HG03139 (cell line): ENCODE measurements at regions not wholly inside any gene's neighbourhood (a gene's known extent, or its start where the extent isn't known, plus 50 kb on each side); places are given as distances from the start of the nearest gene placed in this dataset.
"Not testable (repeated sequence)": the region's sequence is repeated elsewhere in the genome, so short reads cannot be mapped to it uniquely, and the experiment has no call there.

Source experiments
- ATAC-seq: cut with Tn5 transposase; IDR thresholded peaks from one replicate; pipeline ENCODE4 v1.9.1; 2021; ENCODE audit not compliant: unreplicated experiment

GRCh38 chr5:115439042-115439441 lies 105.5 kb downstream of the FEM1C start:
- ATAC-seq = no peak

- no peak for ATAC-seq
Measured at GRCh38 chr5:115435778-115436712, 108.5 kb downstream of the FEM1C start.

GRCh38 chr5:115435065-115435777 lies 109.4 kb downstream of the FEM1C start:
- no peak for ATAC-seq

GRCh38 chr5:115433918-115434317 lies 110.7 kb downstream of the FEM1C start:
- no peak for ATAC-seq

- no peak for ATAC-seq
Measured at GRCh38 chr5:115432691-115433090, 111.9 kb downstream of the FEM1C start.

- ATAC-seq = no peak
Measured at GRCh38 chr5:115431116-115431515, 113.5 kb downstream of the FEM1C start.

- ATAC-seq = no peak
Measured at GRCh38 chr5:115430374-115430773, 114.2 kb downstream of the FEM1C start.

GRCh38 chr5:115429345-115429940 lies 115.1 kb downstream of the FEM1C start:
- ATAC-seq = no peak

GRCh38 chr5:115428676-115429075 lies 115.9 kb downstream of the FEM1C start:
- ATAC-seq = no peak

- no peak for ATAC-seq
Measured at GRCh38 chr5:115428248-115428647, 116.3 kb downstream of the FEM1C start.

- no peak for ATAC-seq
Measured at GRCh38 chr5:115424446-115424845, 120.1 kb downstream of the FEM1C start.

- ATAC-seq = no peak
Measured at GRCh38 chr5:115424030-115424429, 120.5 kb downstream of the FEM1C start.

GRCh38 chr5:115423541-115423940 lies 121.0 kb downstream of the FEM1C start:
- no peak for ATAC-seq

GRCh38 chr5:115423051-115423450 lies 121.5 kb downstream of the FEM1C start:
- ATAC-seq = no peak

GRCh38 chr5:115420812-115421211 lies 123.8 kb downstream of the FEM1C start:
- not testable (repeated sequence) for ATAC-seq

GRCh38 chr5:115419846-115420585 lies 123.6 kb upstream of the CCDC112 start:
- no peak for ATAC-seq

GRCh38 chr5:115418788-115419187 lies 122.3 kb upstream of the CCDC112 start:
- no peak for ATAC-seq

GRCh38 chr5:115417076-115417475 lies 120.6 kb upstream of the CCDC112 start:
- ATAC-seq = no peak

- ATAC-seq = no peak
Measured at GRCh38 chr5:115415143-115415491, 118.7 kb upstream of the CCDC112 start.

GRCh38 chr5:115414406-115415142 lies 118.1 kb upstream of the CCDC112 start:
- ATAC-seq = no peak
